ENCODE measurements at regions not wholly inside any gene's neighbourhood (a gene's known extent, or its start where the extent isn't known, plus 50 kb on each side); places are given as distances from the start of the nearest gene placed in this dataset.

DNA sequence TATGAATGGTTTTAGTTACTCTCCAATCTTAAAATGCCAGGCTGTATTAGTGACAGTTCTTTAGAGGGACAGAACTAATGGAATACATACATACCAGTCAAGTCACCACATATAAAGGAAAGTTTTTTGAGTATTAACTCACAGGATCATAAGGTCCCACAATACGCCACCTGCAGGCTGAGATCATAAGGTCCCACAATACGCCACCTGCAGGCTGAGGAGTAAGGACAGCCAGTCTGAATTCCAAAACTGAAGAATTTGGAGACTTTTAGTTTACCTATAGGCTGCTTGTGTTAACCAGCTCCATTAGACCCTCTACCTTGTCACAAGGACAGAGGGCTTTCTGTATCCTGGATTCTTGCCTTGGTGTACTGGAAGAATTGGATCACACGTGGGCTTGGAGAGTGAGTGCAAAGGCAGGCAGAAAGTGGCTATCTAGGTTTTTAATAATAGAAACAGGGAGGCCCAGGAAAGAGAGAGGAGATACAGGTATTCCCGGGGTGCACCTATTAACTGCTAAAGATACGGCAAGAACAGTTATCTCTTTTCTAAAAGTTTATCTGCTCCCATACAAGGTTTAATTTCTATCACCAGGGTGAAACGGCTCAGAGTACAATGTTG is 234.9 kb upstream of the CYRIA start:
- FAIRE-seq (no peak), DNase-seq (ENCODE audit: insufficient read length, low spot score) (no peak)
- TF ChIP-seq, protein P1, sequence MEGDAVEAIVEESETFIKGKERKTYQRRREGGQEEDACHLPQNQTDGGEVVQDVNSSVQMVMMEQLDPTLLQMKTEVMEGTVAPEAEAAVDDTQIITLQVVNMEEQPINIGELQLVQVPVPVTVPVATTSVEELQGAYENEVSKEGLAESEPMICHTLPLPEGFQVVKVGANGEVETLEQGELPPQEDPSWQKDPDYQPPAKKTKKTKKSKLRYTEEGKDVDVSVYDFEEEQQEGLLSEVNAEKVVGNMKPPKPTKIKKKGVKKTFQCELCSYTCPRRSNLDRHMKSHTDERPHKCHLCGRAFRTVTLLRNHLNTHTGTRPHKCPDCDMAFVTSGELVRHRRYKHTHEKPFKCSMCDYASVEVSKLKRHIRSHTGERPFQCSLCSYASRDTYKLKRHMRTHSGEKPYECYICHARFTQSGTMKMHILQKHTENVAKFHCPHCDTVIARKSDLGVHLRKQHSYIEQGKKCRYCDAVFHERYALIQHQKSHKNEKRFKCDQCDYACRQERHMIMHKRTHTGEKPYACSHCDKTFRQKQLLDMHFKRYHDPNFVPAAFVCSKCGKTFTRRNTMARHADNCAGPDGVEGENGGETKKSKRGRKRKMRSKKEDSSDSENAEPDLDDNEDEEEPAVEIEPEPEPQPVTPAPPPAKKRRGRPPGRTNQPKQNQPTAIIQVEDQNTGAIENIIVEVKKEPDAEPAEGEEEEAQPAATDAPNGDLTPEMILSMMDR (IDR thresholded peaks at IDR 0.05; ENCODE audit: insufficient read depth, missing control alignments) = peak; percentile 71

DNA sequence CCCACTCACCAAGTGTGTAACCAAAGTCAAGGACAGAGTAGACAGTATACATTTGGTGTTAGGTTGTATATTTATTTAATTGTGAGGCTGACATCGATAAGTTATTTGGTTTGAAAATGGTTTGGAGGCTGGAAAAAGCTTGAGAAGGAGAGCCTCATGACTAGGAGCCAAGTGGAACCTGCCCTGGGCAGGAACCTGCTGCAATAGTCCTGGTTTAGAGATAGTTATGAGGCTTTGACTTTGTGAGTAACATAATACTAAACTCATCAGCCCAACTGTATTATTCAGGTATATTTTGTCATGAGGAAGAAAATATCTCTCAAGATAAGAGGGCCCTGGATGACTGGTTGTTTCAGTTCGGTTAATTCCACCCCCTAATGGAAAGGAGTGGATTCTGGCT is 234.3 kb upstream of the CYRIA start:
- no peak for FAIRE-seq
- DNase-seq (ENCODE audit: insufficient read length, low spot score) = no peak
- TF ChIP-seq, protein P1 (IDR thresholded peaks at IDR 0.05; ENCODE audit: insufficient read depth, missing control alignments) = no peak

DNA sequence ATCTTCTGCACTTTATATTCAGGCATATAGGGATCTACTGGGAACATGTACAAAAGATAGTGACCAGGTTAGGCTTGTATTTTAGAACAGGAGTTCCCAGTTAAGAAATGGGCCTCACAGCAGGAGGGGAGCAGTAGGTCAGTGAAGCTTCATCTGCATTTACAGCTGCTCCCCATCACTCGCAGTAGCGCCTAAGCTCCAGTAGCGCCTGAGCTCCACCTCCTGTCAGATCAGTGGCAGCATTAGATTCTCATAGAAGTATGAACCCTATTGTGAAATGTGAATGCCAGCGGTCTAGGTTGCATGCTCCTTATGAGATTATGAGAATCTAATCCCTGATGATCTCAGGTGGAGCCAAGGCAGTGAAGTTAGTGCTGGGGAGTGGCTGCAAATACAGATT is 224.4 kb upstream of the CYRIA start:
- no peak for DNase-seq (ENCODE audit: insufficient read length, low spot score)
- TF ChIP-seq, protein P1 (IDR thresholded peaks at IDR 0.05; ENCODE audit: insufficient read depth, missing control alignments) = peak; percentile 19
- no peak for FAIRE-seq

DNA sequence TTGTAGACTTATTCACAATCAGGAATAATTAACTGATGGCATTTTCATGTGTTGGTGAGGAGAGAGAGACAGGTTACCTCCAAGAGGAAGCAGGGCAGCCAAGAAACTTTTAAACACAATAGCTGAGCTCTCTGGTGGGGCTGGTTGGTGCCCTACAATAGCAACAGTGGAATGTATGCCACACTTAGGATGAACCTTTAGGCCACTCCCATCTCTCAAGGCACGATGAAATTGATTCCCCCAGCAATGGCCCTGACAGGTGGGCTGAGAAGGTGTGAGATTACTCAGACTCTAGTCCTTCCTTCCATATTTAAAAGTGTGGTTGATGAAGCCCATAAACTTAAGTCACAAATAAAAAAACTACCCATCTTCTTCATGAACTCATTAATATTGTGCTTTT is 219.4 kb upstream of the CYRIA start:
- DNase-seq (ENCODE audit: insufficient read length, low spot score) (no peak), FAIRE-seq (no peak)
- TF ChIP-seq, protein P1 (IDR thresholded peaks at IDR 0.05; ENCODE audit: insufficient read depth, missing control alignments) = no peak

DNA sequence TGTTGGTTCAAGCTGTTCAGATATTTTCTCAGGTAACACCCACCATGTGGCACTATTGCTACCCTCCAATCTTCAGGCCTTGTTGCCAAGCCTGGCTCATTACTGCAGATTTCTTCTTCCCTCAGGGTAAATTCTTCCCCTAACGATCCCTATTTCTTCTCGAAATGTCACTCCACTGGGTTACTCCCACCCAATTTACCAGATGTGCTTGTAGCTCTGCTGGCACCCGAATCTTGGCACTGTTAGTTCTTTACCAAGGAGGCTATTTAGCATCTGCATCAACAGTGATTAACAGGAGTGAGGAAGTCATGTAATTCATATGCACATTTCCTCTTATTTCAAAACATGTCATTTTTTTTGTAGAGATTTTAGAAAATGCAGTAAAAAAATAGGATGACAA is 217.1 kb upstream of the CYRIA start:
- FAIRE-seq (no peak), DNase-seq (ENCODE audit: insufficient read length, low spot score) (no peak)
- TF ChIP-seq, protein P1 (IDR thresholded peaks at IDR 0.05; ENCODE audit: insufficient read depth, missing control alignments) = no peak

DNA sequence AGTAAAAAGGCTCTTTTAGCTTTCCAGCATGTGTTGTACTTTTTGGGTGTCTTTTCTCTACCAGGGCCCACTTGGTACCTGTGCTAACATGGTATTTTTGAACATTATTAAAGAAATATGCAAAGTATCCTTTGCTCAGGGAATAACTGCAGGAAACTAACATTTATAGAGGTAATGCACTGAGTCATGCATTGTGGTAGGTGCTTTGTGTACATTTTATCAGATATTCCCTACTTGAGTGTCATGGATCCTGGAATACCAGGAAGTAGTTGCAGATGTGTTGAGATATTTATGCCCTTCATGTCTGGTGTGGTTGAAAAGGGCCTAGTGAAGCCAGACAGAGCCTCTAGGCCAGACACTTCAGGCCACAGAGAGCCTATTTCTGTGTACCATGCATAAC is 215.5 kb upstream of the CYRIA start:
- TF ChIP-seq, protein P1 (IDR thresholded peaks at IDR 0.05; ENCODE audit: insufficient read depth, missing control alignments) = no peak
- FAIRE-seq = no peak
- no peak for DNase-seq (ENCODE audit: insufficient read length, low spot score)

DNA sequence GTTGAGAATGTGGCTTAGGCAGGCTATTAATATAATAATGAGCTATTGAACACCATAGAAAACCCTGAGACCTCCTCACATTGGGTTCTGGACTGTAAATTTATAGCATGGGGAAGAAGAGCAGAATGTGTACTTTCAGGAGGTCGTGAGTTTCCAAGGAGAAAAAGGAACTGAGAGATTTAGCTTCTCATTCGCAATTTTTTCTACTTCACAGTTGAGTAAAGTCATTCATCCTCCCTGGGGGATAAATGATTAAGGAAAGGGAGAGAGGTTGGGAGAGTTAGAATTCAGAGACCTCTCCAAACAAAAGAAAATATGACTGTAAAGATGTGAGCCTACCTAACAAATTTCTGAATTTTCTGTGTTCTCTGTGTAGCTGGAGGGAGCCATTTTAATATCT is 205.8 kb upstream of the CYRIA start:
- FAIRE-seq (no peak), DNase-seq (ENCODE audit: insufficient read length, low spot score) (no peak)
- TF ChIP-seq, protein P1 (IDR thresholded peaks at IDR 0.05; ENCODE audit: insufficient read depth, missing control alignments) = no peak
